Type B pancreatic cell (in vitro differentiated cells): ENCODE measurements at regions not wholly inside any gene's neighbourhood (a gene's known extent, or its start where the extent isn't known, plus 50 kb on each side); places are given as distances from the start of the nearest gene placed in this dataset.
"Not testable (repeated sequence)": the region's sequence is repeated elsewhere in the genome, so short reads cannot be mapped to it uniquely, and the experiment has no call there.

Experiments
- DNase-seq: peaks from one replicate; pipeline ENCODE4 v3.0.0; 2021; ENCODE audit warnings: mixed read lengths; ENCODE audit not compliant: unreplicated experiment; ENCODE audit errors: extremely low spot score
- H3K27ac Mint-ChIP-seq: 2 replicates; pipeline ENCODE4 v1.8.0; 2021; ENCODE audit warnings: mild to moderate bottlenecking, mixed read lengths
- H3K27me3 Mint-ChIP-seq: 2 replicates; pipeline ENCODE4 v1.8.0; 2021; ENCODE audit warnings: mixed read lengths
- H3K36me3 Mint-ChIP-seq: 2 replicates; pipeline ENCODE4 v1.8.0; 2021; ENCODE audit warnings: mixed read lengths
- H3K4me1 Mint-ChIP-seq: one replicate; pipeline ENCODE4 v1.8.0; 2021; ENCODE audit warnings: mixed read lengths; ENCODE audit not compliant: unreplicated experiment
- H3K4me3 Mint-ChIP-seq: 2 replicates; pipeline ENCODE4 v1.8.0; 2021; ENCODE audit warnings: mild to moderate bottlenecking, mixed read lengths
- H3K9me3 Mint-ChIP-seq: 2 replicates; pipeline ENCODE4 v1.8.0; 2021; ENCODE audit warnings: mixed read lengths
- TF ChIP-seq, protein P1 (sequence below): fragments of 200-600 bp; sonication (generic); conservative IDR thresholded peaks from 2 replicates; pipeline ENCODE4 v1.5.0; 2021; ENCODE audit warnings: antibody characterized with exemption, mild to moderate bottlenecking

- H3K4me1 Mint-ChIP-seq: peaks cover 23% of the 10 kb centered on the region
- DNase-seq: peak; percentile 68
- TF ChIP-seq, protein P1, sequence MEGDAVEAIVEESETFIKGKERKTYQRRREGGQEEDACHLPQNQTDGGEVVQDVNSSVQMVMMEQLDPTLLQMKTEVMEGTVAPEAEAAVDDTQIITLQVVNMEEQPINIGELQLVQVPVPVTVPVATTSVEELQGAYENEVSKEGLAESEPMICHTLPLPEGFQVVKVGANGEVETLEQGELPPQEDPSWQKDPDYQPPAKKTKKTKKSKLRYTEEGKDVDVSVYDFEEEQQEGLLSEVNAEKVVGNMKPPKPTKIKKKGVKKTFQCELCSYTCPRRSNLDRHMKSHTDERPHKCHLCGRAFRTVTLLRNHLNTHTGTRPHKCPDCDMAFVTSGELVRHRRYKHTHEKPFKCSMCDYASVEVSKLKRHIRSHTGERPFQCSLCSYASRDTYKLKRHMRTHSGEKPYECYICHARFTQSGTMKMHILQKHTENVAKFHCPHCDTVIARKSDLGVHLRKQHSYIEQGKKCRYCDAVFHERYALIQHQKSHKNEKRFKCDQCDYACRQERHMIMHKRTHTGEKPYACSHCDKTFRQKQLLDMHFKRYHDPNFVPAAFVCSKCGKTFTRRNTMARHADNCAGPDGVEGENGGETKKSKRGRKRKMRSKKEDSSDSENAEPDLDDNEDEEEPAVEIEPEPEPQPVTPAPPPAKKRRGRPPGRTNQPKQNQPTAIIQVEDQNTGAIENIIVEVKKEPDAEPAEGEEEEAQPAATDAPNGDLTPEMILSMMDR: no peak
- H3K9me3 Mint-ChIP-seq: no peaks in the 10 kb centered on the region
- peak overlapping the region; percentile 45 for H3K27ac Mint-ChIP-seq
- H3K36me3 Mint-ChIP-seq: no peaks in the 10 kb centered on the region
- H3K27me3 Mint-ChIP-seq: peaks cover 3% of the 10 kb centered on the region
- H3K4me3 Mint-ChIP-seq: peak overlapping the region; percentile 30
These were observed 764.1 kb upstream of the ARRDC3 start for GRCh38 chr5:92147266-92147665.

GRCh38 chr5:92145852-92146251 is 762.7 kb upstream of the ARRDC3 start:
- no peaks in the 10 kb centered on the region for H3K36me3 Mint-ChIP-seq
- H3K4me3 Mint-ChIP-seq: no peak overlapping the region
- peaks cover 23% of the 10 kb centered on the region for H3K4me1 Mint-ChIP-seq
- no peak for DNase-seq
- TF ChIP-seq, protein P1: no peak
- H3K27me3 Mint-ChIP-seq: peaks cover 3% of the 10 kb centered on the region
- no peaks in the 10 kb centered on the region for H3K9me3 Mint-ChIP-seq
- no peak overlapping the region for H3K27ac Mint-ChIP-seq

GRCh38 chr5:92144824-92145223 is 761.7 kb upstream of the ARRDC3 start:
- Mint-ChIP-seq H3K4me1 (peaks cover 23% of the 10 kb centered on the region), H3K36me3 (no peaks in the 10 kb centered on the region), H3K27me3 (peaks cover 3% of the 10 kb centered on the region), H3K4me3 (no peak overlapping the region), H3K9me3 (no peaks in the 10 kb centered on the region), H3K27ac (no peak overlapping the region)
- DNase-seq: no peak
- TF ChIP-seq, protein P1: no peak

GRCh38 chr5:92132294-92132908 is 749.3 kb upstream of the ARRDC3 start:
- not testable (repeated sequence) for H3K27me3 Mint-ChIP-seq, DNase-seq, H3K4me1 Mint-ChIP-seq, H3K27ac Mint-ChIP-seq, H3K9me3 Mint-ChIP-seq, H3K36me3 Mint-ChIP-seq, H3K4me3 Mint-ChIP-seq

DNA sequence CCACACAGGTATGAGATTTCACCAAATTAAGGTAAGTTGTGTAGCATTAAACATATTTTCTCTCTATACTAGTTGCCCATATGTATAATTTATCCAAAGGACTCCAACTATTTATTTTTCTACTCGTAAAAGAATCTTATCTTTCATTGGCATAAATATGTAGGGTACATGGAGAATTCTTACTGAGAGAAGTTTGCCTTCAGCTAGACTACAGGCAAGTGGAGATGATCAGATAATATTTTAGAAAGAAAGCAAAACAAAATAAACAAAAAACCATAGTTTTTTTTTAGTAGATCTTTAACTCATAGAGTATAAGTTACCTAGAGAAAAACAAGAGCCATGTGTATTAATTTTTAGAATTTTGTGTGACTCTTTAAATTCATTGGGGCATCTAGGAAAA is 743.1 kb upstream of the ARRDC3 start:
- no peaks in the 10 kb centered on the region for H3K4me1 Mint-ChIP-seq
- no peak overlapping the region for H3K27ac Mint-ChIP-seq
- TF ChIP-seq, protein P1: no peak
- no peak for DNase-seq
- H3K27me3 Mint-ChIP-seq: no peaks in the 10 kb centered on the region
- H3K4me3 Mint-ChIP-seq: no peak overlapping the region
- H3K9me3 Mint-ChIP-seq: no peaks in the 10 kb centered on the region
- H3K36me3 Mint-ChIP-seq: no peaks in the 10 kb centered on the region

DNA sequence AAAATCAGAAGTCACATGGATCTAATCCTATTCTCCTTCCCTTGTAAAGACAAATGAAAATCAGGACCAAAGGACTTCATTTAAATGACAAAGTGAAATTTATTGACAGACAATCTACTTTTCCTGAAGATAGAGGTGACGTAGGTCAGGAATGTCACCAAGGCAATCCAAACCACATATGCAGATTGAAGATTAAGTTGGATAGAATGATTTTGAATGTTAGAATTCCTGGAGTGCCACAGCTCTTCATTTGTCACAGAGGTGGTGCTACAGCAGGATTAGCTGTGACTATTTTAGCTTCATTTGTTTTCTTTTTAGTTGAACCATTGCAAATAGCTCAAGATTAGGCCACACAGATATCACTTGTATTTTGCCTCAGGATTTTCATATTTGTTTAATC is 736.0 kb upstream of the ARRDC3 start:
- Mint-ChIP-seq H3K27ac (no peak overlapping the region), H3K4me3 (no peak overlapping the region), H3K9me3 (no peaks in the 10 kb centered on the region), H3K27me3 (no peaks in the 10 kb centered on the region), H3K4me1 (no peaks in the 10 kb centered on the region), H3K36me3 (no peaks in the 10 kb centered on the region)
- TF ChIP-seq, protein P1: no peak
- DNase-seq: no peak
